PC-9 (cell line): ENCODE measurements at regions not wholly inside any gene's neighbourhood (a gene's known extent, or its start where the extent isn't known, plus 50 kb on each side); places are given as distances from the start of the nearest gene placed in this dataset.

Experiments used
- CTCF ChIP-seq: fragments of 200-600 bp; sonication (generic); conservative IDR thresholded peaks from 2 replicates; pipeline ENCODE4 v1.6.1; 2017; ENCODE audit warnings: mixed run types, antibody characterized with exemption, mild to moderate bottlenecking, moderate library complexity
- EZH2 ChIP-seq: fragments of 200-600 bp; sonication (generic); IDR thresholded peaks from 2 replicates; pipeline ENCODE4 v1.8.0; 2017; ENCODE audit warnings: antibody characterized with exemption, low read depth

DNA sequence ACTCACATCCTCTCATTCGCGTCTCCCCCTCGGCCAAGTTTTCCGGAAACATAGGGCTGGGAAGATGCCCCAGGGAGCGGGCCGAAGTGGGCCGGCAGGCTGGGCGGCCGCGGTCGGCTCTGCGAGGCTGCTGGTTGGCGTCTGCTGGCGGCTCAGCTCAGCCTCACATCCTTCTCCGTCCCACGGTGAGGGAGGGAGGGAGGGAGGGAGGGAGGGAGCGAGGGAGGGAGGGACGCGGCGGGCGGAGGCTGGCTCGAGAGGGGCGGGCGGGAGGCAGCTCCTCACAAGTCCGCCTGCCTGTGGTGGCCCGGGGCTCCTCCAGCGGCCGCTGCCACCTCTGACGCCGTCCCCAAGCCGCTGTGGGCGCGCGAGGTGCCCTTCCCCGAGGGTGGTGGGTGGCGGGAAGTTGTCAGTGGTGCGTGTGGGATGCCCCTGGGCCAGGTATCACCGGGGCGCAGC, 93.8 kb downstream of the RFLNA start:
- TF ChIP-seq CTCF (no peak), EZH2 (no peak)
